HEK293 (cell line): ENCODE measurements at regions not wholly inside any gene's neighbourhood (a gene's known extent, or its start where the extent isn't known, plus 50 kb on each side); places are given as distances from the start of the nearest gene placed in this dataset.

Source experiments
- CTCF ChIA-PET: fragments of 350-600 bp; formaldehyde crosslinking; extraction: SDS; loops from one replicate; lab custom pipeline; 2021; ENCODE audit warnings: antibody characterized with exemption; lab: Yijun Ruan, JAX
- POLR2A ChIA-PET: fragments of 300-600 bp; formaldehyde crosslinking; extraction: SDS; loops from one replicate; lab custom pipeline; 2020; ENCODE audit warnings: antibody characterized with exemption, inconsistent platforms; lab: Yijun Ruan, JAX
- H3K27ac ChIP-seq: fragments of 200-500 bp; sonication (Bioruptor generic); 2 replicates; pipeline ENCODE4 v1.5.1; 2014; ENCODE audit warnings: low read depth, low read length, control low read depth, inconsistent platforms; ENCODE audit errors: extremely low read depth
- H3K36me3 ChIP-seq, 2 experiments: fragments of 200-500 bp in 1 of 2; sonication (Bioruptor generic) in 1 of 2; 1 replicate in 1 of 2; 2 replicates in 1 of 2; pipeline ENCODE4 v1.5.1; 2014 to 2017; ENCODE audit warnings: inconsistent platforms in 2 of 2, low read length in 2 of 2; ENCODE audit not compliant: control insufficient read depth in 2 of 2, insufficient read depth in 1 of 2
- H3K4me1 ChIP-seq: fragments of 200-500 bp; sonication (Bioruptor generic); 2 replicates; pipeline ENCODE4 v1.5.1; 2014; ENCODE audit warnings: mild to moderate bottlenecking, low read length, inconsistent platforms; ENCODE audit not compliant: control insufficient read depth, insufficient read depth
- H3K4me3 ChIP-seq: 2 replicates; pipeline ENCODE4 v1.5.1; 2011; ENCODE audit warnings: low read depth, mild to moderate bottlenecking, control low read depth, low read length, moderate library complexity
- H3K9me3 ChIP-seq: fragments of 200-500 bp; sonication (Bioruptor generic); 2 replicates; pipeline ENCODE4 v1.5.1; 2014; ENCODE audit warnings: low read depth, low read length, inconsistent platforms; ENCODE audit not compliant: control insufficient read depth, insufficient read depth
- BCL6B ChIP-seq: fragments of 450-650 bp; formaldehyde crosslinking; IDR thresholded peaks from 2 replicates; pipeline ENCODE4 v1.5.1; 2017; ENCODE audit warnings: missing biosample characterization, missing genetic modification characterization
- FEZF1 ChIP-seq: fragments of 450-650 bp; formaldehyde crosslinking; IDR thresholded peaks from 2 replicates; pipeline ENCODE4 v1.5.1; 2016; ENCODE audit warnings: missing biosample characterization, missing genetic modification characterization
- GLIS2 ChIP-seq: fragments of 450-650 bp; formaldehyde crosslinking; IDR thresholded peaks from 2 replicates; pipeline ENCODE4 v1.5.1; 2016; ENCODE audit warnings: missing biosample characterization, missing genetic modification characterization
- PRDM10 ChIP-seq: fragments of 450-650 bp; formaldehyde crosslinking; IDR thresholded peaks from 2 replicates; pipeline ENCODE4 v1.5.1; 2016; ENCODE audit warnings: missing biosample characterization, missing genetic modification characterization
- SP7 ChIP-seq: fragments of 450-650 bp; formaldehyde crosslinking; IDR thresholded peaks from 2 replicates; pipeline ENCODE4 v1.5.1; 2016; ENCODE audit warnings: missing biosample characterization, missing genetic modification characterization
- ZFP37 ChIP-seq: fragments of 450-650 bp; formaldehyde crosslinking; IDR thresholded peaks from 2 replicates; pipeline ENCODE4 v1.5.1; 2016; ENCODE audit warnings: missing biosample characterization, missing genetic modification characterization
- ZFP41 ChIP-seq: fragments of 450-650 bp; formaldehyde crosslinking; IDR thresholded peaks from 2 replicates; pipeline ENCODE4 v1.5.1; 2016; ENCODE audit warnings: missing biosample characterization, missing genetic modification characterization, borderline replicate concordance
- ZNF175 ChIP-seq: fragments of 450-650 bp; formaldehyde crosslinking; IDR thresholded peaks from 2 replicates; pipeline ENCODE4 v1.5.1; 2016; ENCODE audit warnings: missing biosample characterization, missing genetic modification characterization
- ZNF202 ChIP-seq: fragments of 450-650 bp; formaldehyde crosslinking; IDR thresholded peaks from 2 replicates; pipeline ENCODE4 v1.5.1; 2016; ENCODE audit warnings: missing biosample characterization, missing genetic modification characterization, borderline replicate concordance
- ZNF24 ChIP-seq: fragments of 450-650 bp; formaldehyde crosslinking; IDR thresholded peaks from 2 replicates; pipeline ENCODE4 v1.5.1; 2016; ENCODE audit warnings: missing biosample characterization, missing genetic modification characterization
- ZNF416 ChIP-seq: fragments of 450-650 bp; formaldehyde crosslinking; IDR thresholded peaks from 2 replicates; pipeline ENCODE4 v1.5.1; 2016; ENCODE audit warnings: missing biosample characterization, missing genetic modification characterization
- ZNF449 ChIP-seq: fragments of 450-650 bp; formaldehyde crosslinking; IDR thresholded peaks from 2 replicates; pipeline ENCODE4 v1.5.1; 2017; ENCODE audit warnings: missing biosample characterization, mild to moderate bottlenecking, missing genetic modification characterization, moderate library complexity
- ZNF529 ChIP-seq: fragments of 450-650 bp; formaldehyde crosslinking; IDR thresholded peaks from 2 replicates; pipeline ENCODE4 v1.5.1; 2017; ENCODE audit warnings: missing genetic modification characterization, missing biosample characterization; ENCODE audit not compliant: insufficient replicate concordance
- ZNF654 ChIP-seq: fragments of 450-650 bp; formaldehyde crosslinking; IDR thresholded peaks from 2 replicates; pipeline ENCODE4 v1.5.1; 2016; ENCODE audit warnings: low read depth, missing biosample characterization, missing genetic modification characterization
- ZNF677 ChIP-seq: fragments of 450-650 bp; IDR thresholded peaks from 2 replicates; pipeline ENCODE4 v1.5.0; 2018; ENCODE audit warnings: missing biosample characterization, mild to moderate bottlenecking, missing genetic modification characterization, moderate library complexity
- ZNF707 ChIP-seq: fragments of 450-650 bp; formaldehyde crosslinking; IDR thresholded peaks from 2 replicates; pipeline ENCODE4 v1.5.1; 2016; ENCODE audit warnings: missing biosample characterization, missing genetic modification characterization
- ZNF76 ChIP-seq: fragments of 450-650 bp; formaldehyde crosslinking; IDR thresholded peaks from 2 replicates; pipeline ENCODE4; 2016; ENCODE audit warnings: low read depth, missing biosample characterization, missing genetic modification characterization, borderline replicate concordance
- ZNF785 ChIP-seq: fragments of 450-650 bp; formaldehyde crosslinking; IDR thresholded peaks from 2 replicates; pipeline ENCODE4 v1.5.1; 2016; ENCODE audit warnings: missing biosample characterization, missing genetic modification characterization
- ZNF792 ChIP-seq: fragments of 450-650 bp; formaldehyde crosslinking; IDR thresholded peaks from 2 replicates; pipeline ENCODE4 v1.5.1; 2016; ENCODE audit warnings: missing biosample characterization, missing genetic modification characterization
- TF ChIP-seq, protein P1 (sequence below): fragments of 450-650 bp; formaldehyde crosslinking; IDR thresholded peaks from 2 replicates; pipeline ENCODE4 v1.5.1; 2017; ENCODE audit warnings: missing biosample characterization, missing genetic modification characterization

- TF ChIP-seq ZNF792 (tag by site-specific recombination), result no peak
These were observed 348.6 kb downstream of the ANKRD7 start (continued) for GRCh38 chr7:118573085-118573484.

GRCh38 chr7:118575393-118575948, 351.0 kb downstream of the ANKRD7 start:
- H3K27ac ChIP-seq, result no peak overlapping the region
- no peaks in the 10 kb centered on the region for H3K4me1 ChIP-seq
- no peak overlapping the region for H3K4me3 ChIP-seq
- no peaks in the 10 kb centered on the region for H3K9me3 ChIP-seq
- POLR2A ChIA-PET, result no interaction called here
- TF ChIP-seq ZNF24 (tag by site-specific recombination) (no peak), ZNF654 (tag by site-specific recombination) (no peak)
- CTCF ChIA-PET, result interaction anchor here (0.6 kb wide), 1 partner anchor 597 kb away, joined by 3 read pairs; no protein-coding TSS in a partner anchor
- no peaks in the 10 kb centered on the region for H3K36me3 ChIP-seq

- TF ChIP-seq ZNF416 (tag by site-specific recombination) (no peak), ZNF449 (tag by site-specific recombination) (no peak), ZNF202 (tag by site-specific recombination) (no peak), ZNF677 (no peak), FEZF1 (tag by site-specific recombination) (no peak), BCL6B (tag by site-specific recombination) (no peak), SP7 (tag by site-specific recombination) (no peak)
- H3K27ac ChIP-seq, result no peak overlapping the region
These were observed 356.4 kb downstream of the ANKRD7 start for GRCh38 chr7:118580743-118581382.

DNA sequence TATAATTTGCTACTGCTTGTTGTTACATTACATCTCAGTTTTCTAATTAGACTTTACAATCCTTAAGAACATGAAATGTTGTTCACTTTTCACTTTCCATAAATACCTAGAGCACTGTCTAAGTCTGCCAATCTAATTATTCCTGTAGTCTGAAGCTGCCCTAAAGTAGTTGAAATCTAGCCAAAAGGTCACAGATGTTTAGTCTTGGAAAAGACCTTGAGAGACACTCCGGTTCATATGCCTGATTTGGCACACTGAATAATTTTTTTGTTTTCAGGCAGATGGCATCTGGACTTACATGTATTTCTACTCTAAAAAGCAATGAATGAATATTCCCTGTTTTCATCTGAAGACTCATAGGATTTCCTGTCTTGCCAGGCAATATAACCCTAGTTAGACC, 359.1 kb downstream of the ANKRD7 start:
- Histone ChIP-seq H3K36me3 (no peaks in the 10 kb centered on the region), H3K9me3 (no peaks in the 10 kb centered on the region), H3K4me1 (no peaks in the 10 kb centered on the region), H3K4me3 (no peak overlapping the region), H3K27ac (no peak overlapping the region)
- ChIA-PET CTCF (no interaction called here), POLR2A (no interaction called here)
- no peak for TF ChIP-seq ZFP37 (tag by site-specific recombination)
- TF ChIP-seq ZNF529 (tag by site-specific recombination), result no peak
- no peak for TF ChIP-seq ZNF76 (tag by site-specific recombination)
- TF ChIP-seq, protein P1, sequence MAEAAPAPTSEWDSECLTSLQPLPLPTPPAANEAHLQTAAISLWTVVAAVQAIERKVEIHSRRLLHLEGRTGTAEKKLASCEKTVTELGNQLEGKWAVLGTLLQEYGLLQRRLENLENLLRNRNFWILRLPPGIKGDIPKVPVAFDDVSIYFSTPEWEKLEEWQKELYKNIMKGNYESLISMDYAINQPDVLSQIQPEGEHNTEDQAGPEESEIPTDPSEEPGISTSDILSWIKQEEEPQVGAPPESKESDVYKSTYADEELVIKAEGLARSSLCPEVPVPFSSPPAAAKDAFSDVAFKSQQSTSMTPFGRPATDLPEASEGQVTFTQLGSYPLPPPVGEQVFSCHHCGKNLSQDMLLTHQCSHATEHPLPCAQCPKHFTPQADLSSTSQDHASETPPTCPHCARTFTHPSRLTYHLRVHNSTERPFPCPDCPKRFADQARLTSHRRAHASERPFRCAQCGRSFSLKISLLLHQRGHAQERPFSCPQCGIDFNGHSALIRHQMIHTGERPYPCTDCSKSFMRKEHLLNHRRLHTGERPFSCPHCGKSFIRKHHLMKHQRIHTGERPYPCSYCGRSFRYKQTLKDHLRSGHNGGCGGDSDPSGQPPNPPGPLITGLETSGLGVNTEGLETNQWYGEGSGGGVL (tag by site-specific recombination), result no peak
- TF ChIP-seq ZNF707 (tag by site-specific recombination), result no peak
- no peak for TF ChIP-seq GLIS2 (tag by site-specific recombination)
- no peak for TF ChIP-seq ZNF785 (tag by site-specific recombination)
- TF ChIP-seq ZNF416 (tag by site-specific recombination), result no peak
- TF ChIP-seq ZFP41 (tag by site-specific recombination), result no peak
- no peak for TF ChIP-seq ZNF175 (tag by site-specific recombination)
- TF ChIP-seq PRDM10 (tag by site-specific recombination), result no peak

More at GRCh38 chr7:118580743-118581382, 356.4 kb downstream of the ANKRD7 start:
- Histone ChIP-seq H3K4me3 (no peak overlapping the region), H3K9me3 (no peaks in the 10 kb centered on the region), H3K4me1 (no peaks in the 10 kb centered on the region), H3K36me3 (no peaks in the 10 kb centered on the region)
- POLR2A ChIA-PET, result no interaction called here
- CTCF ChIA-PET, result interaction anchor here (0.7 kb wide), 1 partner anchor 229 kb away, joined by 4 read pairs; no protein-coding TSS in a partner anchor
